ENCODE measurements at regions not wholly inside any gene's neighbourhood (a gene's known extent, or its start where the extent isn't known, plus 50 kb on each side); places are given as distances from the start of the nearest gene placed in this dataset.

DNA sequence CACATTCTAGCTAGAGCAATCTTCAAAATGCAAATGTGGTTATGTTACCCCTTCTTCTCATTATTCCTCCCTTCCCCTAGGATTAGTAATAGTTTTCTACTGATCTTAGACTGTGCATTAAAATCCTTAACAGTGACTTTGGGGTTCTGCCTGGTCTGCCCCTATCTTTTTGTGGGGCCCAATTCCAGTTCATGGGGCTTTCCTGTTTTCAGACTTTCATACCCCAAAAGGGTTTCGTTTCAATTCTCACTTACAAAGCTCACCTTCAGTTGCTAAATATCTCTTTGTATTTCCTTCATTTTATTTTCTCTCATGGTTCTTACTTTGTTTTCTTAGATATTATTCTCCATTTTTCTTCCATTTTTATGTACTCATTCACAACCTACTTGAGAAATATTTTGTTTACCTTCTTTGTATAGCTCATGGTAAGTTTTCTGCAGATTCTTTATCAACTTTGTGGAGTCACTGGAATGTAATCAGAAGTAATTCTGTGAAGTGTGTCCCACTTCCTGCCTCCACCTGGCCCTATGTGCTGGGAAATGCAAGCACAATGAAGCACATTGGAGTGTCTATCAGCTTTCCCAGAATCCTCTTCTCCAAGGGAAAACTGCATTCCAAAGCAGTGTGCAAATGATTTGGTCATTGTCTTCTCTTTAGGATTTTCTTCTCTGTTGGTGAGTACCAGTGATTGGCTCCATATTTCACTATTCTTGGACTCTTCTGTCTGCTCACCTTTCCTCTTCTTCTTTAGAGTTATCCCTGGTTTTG lies 350.2 kb downstream of the ZNF326 start:
- peaks cover 11% of the 10 kb centered on the region for H3K4me1 ChIP-seq
- H3K9me3 ChIP-seq, result peaks cover 10% of the 10 kb centered on the region
- TF ChIP-seq, protein P1, sequence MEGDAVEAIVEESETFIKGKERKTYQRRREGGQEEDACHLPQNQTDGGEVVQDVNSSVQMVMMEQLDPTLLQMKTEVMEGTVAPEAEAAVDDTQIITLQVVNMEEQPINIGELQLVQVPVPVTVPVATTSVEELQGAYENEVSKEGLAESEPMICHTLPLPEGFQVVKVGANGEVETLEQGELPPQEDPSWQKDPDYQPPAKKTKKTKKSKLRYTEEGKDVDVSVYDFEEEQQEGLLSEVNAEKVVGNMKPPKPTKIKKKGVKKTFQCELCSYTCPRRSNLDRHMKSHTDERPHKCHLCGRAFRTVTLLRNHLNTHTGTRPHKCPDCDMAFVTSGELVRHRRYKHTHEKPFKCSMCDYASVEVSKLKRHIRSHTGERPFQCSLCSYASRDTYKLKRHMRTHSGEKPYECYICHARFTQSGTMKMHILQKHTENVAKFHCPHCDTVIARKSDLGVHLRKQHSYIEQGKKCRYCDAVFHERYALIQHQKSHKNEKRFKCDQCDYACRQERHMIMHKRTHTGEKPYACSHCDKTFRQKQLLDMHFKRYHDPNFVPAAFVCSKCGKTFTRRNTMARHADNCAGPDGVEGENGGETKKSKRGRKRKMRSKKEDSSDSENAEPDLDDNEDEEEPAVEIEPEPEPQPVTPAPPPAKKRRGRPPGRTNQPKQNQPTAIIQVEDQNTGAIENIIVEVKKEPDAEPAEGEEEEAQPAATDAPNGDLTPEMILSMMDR (IDR thresholded peaks at IDR 0.05), result no peak
- no peaks in the 10 kb centered on the region for H3K36me3 ChIP-seq
- no peak for ATAC-seq
- no peak overlapping the region for H3K4me3 ChIP-seq
- H3K27me3 ChIP-seq (ENCODE audit: low read depth), result no peaks in the 10 kb centered on the region
- intact Hi-C loops (cut with DNase I), result no loop called here
- H3K27ac ChIP-seq, result no peak overlapping the region
- DNase-seq, result no peak

DNA sequence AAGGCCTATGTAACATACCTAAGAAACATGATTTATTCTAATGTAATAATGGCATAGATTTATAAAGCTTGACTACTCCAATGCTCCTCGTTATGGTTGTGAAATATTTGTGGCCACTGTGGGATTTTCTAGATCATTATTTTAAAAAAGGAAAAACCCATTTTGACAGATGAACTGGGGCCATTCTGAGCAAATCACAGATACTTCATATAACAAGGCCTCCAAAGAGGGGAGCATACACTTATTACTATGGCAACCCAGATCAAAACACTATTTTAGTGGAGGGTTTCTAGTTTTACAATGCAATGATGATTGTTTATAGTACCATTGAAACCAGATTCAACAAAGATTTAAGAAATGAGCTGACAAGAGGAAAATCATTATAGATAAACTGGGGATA lies 346.6 kb downstream of the ZNF326 start:
- no peak for DNase-seq
- Histone ChIP-seq H3K9me3 (no peaks in the 10 kb centered on the region), H3K27me3 (ENCODE audit: low read depth) (no peaks in the 10 kb centered on the region), H3K4me1 (peaks cover 1% of the 10 kb centered on the region), H3K4me3 (no peak overlapping the region), H3K27ac (no peak overlapping the region), H3K36me3 (no peaks in the 10 kb centered on the region)
- TF ChIP-seq, protein P1 (IDR thresholded peaks at IDR 0.05), result no peak
- intact Hi-C loops (cut with DNase I), result no loop called here
- no peak for ATAC-seq

DNA sequence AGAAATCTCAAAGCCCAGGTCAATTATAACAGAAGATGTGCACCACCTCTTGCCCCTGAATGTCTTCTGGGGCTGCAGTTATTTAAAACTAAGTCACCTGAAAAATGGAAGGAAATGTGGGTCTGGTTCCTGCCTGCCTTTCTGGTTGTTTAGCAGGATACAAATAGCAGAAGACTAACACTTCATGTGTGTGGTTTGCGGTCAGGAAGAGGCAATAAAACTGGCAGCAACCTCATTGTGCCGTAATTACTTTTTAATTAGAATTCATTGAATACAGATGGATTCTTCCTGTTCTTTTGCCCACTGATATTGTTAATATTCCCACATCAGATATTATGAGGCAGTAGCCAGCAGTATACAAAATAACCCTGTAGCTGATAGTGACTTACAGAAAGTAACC lies 345.7 kb downstream of the ZNF326 start:
- H3K4me1 ChIP-seq, result no peaks in the 10 kb centered on the region
- H3K36me3 ChIP-seq, result no peaks in the 10 kb centered on the region
- no peak overlapping the region for H3K4me3 ChIP-seq
- H3K27ac ChIP-seq, result no peak overlapping the region
- H3K27me3 ChIP-seq (ENCODE audit: low read depth), result no peaks in the 10 kb centered on the region
- DNase-seq, result no peak
- TF ChIP-seq, protein P1 (IDR thresholded peaks at IDR 0.05), result no peak
- intact Hi-C loops (cut with DNase I), result no loop called here
- no peaks in the 10 kb centered on the region for H3K9me3 ChIP-seq
- no peak for ATAC-seq

DNA sequence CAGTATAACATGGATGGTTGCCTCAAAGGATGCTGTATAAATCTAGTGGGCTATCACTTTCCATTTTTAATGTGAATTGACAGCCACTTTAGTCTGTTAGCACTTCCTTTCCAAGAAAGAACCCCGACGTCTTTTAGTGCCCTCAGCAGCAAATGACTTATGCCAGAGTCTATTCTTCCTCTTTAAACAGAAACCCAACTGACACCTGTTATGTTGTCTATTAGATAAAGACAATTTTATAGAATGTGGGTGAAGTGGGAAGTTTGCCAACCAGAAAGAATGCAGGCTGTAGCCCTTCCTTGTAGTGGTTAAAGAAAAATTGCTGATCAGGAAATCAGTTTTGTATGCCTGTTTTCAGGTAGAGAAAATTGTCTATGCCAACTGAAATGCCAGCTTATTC lies 344.9 kb downstream of the ZNF326 start:
- no peak for DNase-seq
- Histone ChIP-seq H3K9me3 (no peaks in the 10 kb centered on the region), H3K27me3 (ENCODE audit: low read depth) (no peaks in the 10 kb centered on the region), H3K36me3 (no peaks in the 10 kb centered on the region), H3K4me3 (no peak overlapping the region), H3K27ac (no peak overlapping the region), H3K4me1 (no peaks in the 10 kb centered on the region)
- no peak for ATAC-seq
- intact Hi-C loops (cut with DNase I), result no loop called here
- TF ChIP-seq, protein P1 (IDR thresholded peaks at IDR 0.05), result no peak

DNA sequence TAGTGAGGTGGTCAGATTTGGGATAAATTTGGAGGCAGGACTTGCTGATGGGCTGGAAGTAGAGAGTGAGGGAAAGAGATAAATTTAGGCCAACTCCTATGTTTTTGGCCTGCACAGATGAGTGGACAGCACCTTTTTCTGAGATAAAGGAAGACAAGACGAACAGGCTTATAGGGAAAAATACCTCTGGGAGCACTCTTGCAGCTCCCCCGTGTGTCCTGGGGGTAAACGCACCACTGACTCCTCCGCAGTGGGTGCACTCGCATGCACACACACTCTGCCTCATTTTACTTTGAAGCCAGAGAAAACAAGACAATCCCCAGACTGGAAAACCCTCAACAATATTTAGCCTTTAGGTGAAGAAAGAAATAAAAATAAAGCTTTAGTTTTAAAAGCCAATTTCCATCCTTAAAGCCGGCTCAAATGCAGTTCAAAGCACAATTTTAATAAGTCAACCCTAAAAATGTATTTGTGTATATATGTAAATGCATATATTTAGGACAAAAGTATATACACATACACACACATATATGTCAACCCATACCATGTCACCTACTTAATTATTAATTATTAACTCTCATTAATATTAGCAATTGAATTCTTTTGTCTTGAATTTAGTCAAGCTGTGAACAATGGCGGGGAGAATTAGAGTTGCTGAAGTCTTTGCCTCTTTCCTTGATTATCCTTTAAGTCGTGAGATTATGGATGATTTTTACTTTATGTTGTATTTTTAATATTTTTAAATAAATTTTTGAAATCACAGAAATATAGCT lies 341.8 kb downstream of the ZNF326 start:
- no peaks in the 10 kb centered on the region for H3K4me1 ChIP-seq
- H3K4me3 ChIP-seq, result no peak overlapping the region
- DNase-seq (no peak), ATAC-seq (no peak)
- TF ChIP-seq, protein P1 (IDR thresholded peaks at IDR 0.05), result no peak
- intact Hi-C loops (cut with DNase I), result no loop called here
- H3K27me3 ChIP-seq (ENCODE audit: low read depth), result no peaks in the 10 kb centered on the region
- H3K27ac ChIP-seq, result no peak overlapping the region
- no peaks in the 10 kb centered on the region for H3K36me3 ChIP-seq
- H3K9me3 ChIP-seq, result no peaks in the 10 kb centered on the region
